ENCODE measurements at regions not wholly inside any gene's neighbourhood (a gene's known extent, or its start where the extent isn't known, plus 50 kb on each side); places are given as distances from the start of the nearest gene placed in this dataset.

DNA sequence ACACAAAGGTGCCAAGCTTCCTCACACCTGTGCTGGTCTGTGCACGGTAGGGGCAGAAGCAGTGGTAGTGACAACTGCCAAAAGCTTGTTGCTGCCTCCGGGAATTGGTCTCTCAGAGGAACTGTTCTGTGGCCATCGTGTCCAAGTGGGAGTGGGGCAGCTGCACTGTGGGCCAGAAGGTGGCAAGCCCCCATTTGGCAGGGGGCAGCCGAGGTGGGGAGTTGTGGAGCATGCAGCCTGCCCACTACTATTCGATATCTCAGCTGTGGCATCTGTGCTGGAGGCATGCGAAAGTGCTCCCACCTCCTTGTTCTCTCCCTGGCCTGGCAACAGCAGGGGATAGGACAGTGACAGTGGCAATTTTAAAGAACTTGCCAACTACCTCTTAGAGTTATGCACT is 192.8 kb downstream of the TBX22 start:
- Histone ChIP-seq H3K4me3 (ENCODE audit: insufficient read depth, low read depth, low read length) (no peak overlapping the region), H2BK15ac (ENCODE audit: low read depth, low read length) (no peak overlapping the region), H2BK20ac (ENCODE audit: low read depth, low read length) (no peak overlapping the region), H3K36me3 (ENCODE audit: control insufficient read depth, insufficient read depth, low read length) (no peaks in the 10 kb centered on the region), H3K9me3 (ENCODE audit: control insufficient read depth, insufficient read depth, low read length) (no peaks in the 10 kb centered on the region), H3K4me1 (ENCODE audit: control insufficient read depth, insufficient read depth, low read length) (no peaks in the 10 kb centered on the region), H3K27ac (ENCODE audit: insufficient read depth, low read length) (no peak overlapping the region), H2BK5ac (ENCODE audit: low read depth, low read length, poor library complexity, severe bottlenecking) (no peak overlapping the region), H3K56ac (ENCODE audit: extremely low read depth, insufficient read depth, low read length) (no peak overlapping the region), H3K4ac (ENCODE audit: low read depth, low read length) (no peak overlapping the region), H3K27me3 (ENCODE audit: control insufficient read depth, insufficient read depth, low read length) (no peaks in the 10 kb centered on the region), H4K20me1 (ENCODE audit: insufficient read depth, low read length) (no peaks in the 10 kb centered on the region), H3K9ac (ENCODE audit: low read depth, low read length) (no peak overlapping the region), H2AK5ac (ENCODE audit: low read depth, low read length) (no peak overlapping the region), H4K5ac (ENCODE audit: low read depth, low read length) (no peak overlapping the region), H2AFZ (replicated peaks; ENCODE audit: low read length, poor library complexity) (no peak overlapping the region), H3K9me1 (ENCODE audit: insufficient read depth, low read length) (no peaks in the 10 kb centered on the region), H3K14ac (replicated peaks; ENCODE audit: low read depth, low read length) (no peak overlapping the region), H3K23ac (ENCODE audit: low read depth, low read length) (no peak overlapping the region), H4K91ac (ENCODE audit: insufficient read depth, low read depth, low read length) (no peak overlapping the region), H2AK9ac (replicated peaks; ENCODE audit: low read depth, low read length, poor library complexity) (no peak overlapping the region), H3K4me2 (ENCODE audit: low read depth, low read length) (no peak overlapping the region), H2BK120ac (ENCODE audit: low read depth, low read length) (no peak overlapping the region), H3K79me1 (ENCODE audit: low read depth in 1 of 2, low read length in 2 of 2) (no peaks in the 10 kb centered on the region), H4K8ac (ENCODE audit: low read depth in 2 of 2, low read length in 2 of 2) (no peak overlapping the region), H3K18ac (ENCODE audit: low read depth, low read length) (no peak overlapping the region)
- DNase-seq (no peak), ATAC-seq (ENCODE audit: low read depth) (no peak)
- ChIA-PET CTCF (no interaction called here), POLR2A (ENCODE audit: unreplicated experiment) (no interaction called here)
- dilution Hi-C loops (cut with HindIII; ENCODE audit: low sequenced_read_pairs, unreplicated experiment) (no loop called here), intact Hi-C loops (cut with micrococcal nuclease) (no loop called here), in situ Hi-C loops (cut with MboI; ENCODE audit: low sequenced_read_pairs) (no loop called here)
- TF ChIP-seq, protein P1, sequence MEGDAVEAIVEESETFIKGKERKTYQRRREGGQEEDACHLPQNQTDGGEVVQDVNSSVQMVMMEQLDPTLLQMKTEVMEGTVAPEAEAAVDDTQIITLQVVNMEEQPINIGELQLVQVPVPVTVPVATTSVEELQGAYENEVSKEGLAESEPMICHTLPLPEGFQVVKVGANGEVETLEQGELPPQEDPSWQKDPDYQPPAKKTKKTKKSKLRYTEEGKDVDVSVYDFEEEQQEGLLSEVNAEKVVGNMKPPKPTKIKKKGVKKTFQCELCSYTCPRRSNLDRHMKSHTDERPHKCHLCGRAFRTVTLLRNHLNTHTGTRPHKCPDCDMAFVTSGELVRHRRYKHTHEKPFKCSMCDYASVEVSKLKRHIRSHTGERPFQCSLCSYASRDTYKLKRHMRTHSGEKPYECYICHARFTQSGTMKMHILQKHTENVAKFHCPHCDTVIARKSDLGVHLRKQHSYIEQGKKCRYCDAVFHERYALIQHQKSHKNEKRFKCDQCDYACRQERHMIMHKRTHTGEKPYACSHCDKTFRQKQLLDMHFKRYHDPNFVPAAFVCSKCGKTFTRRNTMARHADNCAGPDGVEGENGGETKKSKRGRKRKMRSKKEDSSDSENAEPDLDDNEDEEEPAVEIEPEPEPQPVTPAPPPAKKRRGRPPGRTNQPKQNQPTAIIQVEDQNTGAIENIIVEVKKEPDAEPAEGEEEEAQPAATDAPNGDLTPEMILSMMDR (conservative IDR thresholded peaks at IDR 0.05; ENCODE audit: low read depth, low read length): no peak
- TF ChIP-seq CHD1 (IDR thresholded peaks at IDR 0.05; ENCODE audit: low read depth, low read length) (no peak), FOS (IDR thresholded peaks at IDR 0.05; ENCODE audit: low read depth, low read length) (no peak)
- no CpG with 5 or more reads among the region's 6 CpGs for WGBS, 2 experiments (ENCODE audit: extremely low coverage in 2 of 2, insufficient read length in 1 of 2)
- no TSS peak for BruUV-seq (replicated peaks)
